H1 (cell line): ENCODE measurements at regions not wholly inside any gene's neighbourhood (a gene's known extent, or its start where the extent isn't known, plus 50 kb on each side); places are given as distances from the start of the nearest gene placed in this dataset.

Experiments
- CTCF ChIA-PET: fragments of 300-600 bp; sonication (Branson Sonifier 250); formaldehyde crosslinking; loops from one replicate; lab custom pipeline; 2021; ENCODE audit not compliant: partially characterized antibody; lab: Charles Lee
- POLR2A ChIA-PET: fragments of 300-600 bp; sonication (Branson Sonifier 250); formaldehyde crosslinking; loops from one replicate; lab custom pipeline; 2021; ENCODE audit warnings: inconsistent platforms; ENCODE audit not compliant: partially characterized antibody; lab: Charles Lee
- DNase-seq, 2 experiments: peaks; one replicate each; pipeline versions ENCODE4 v3.0.0 to v3.0.0-alpha.2; 2010 to 2022; ENCODE audit warnings: low spot score in 2 of 2, low read depth in 1 of 2, mixed read lengths in 1 of 2
- FAIRE-seq: peaks from 2 replicates; lab custom pipeline; 2011; peaks lifted over from hg19 to GRCh38; lab: Jason Lieb, UNC
- H2AFZ ChIP-seq: 2 replicates; pipeline ENCODE4 v1.8.1; 2012; ENCODE audit warnings: low read length, inconsistent platforms
- H2AK5ac ChIP-seq: 2 replicates; pipeline ENCODE4 v1.6.1; 2013; ENCODE audit warnings: low read depth, low read length
- H2BK120ac ChIP-seq: replicated peaks from 2 replicates; pipeline ENCODE3; 2013; ENCODE audit warnings: low read depth, low read length, inconsistent platforms
- H2BK12ac ChIP-seq: 2 replicates; pipeline ENCODE4 v1.6.1; 2013; ENCODE audit warnings: low read depth, low read length
- H2BK15ac ChIP-seq: 2 replicates; pipeline ENCODE4 v1.6.1; 2013; ENCODE audit warnings: low read length
- H2BK20ac ChIP-seq: 2 replicates; pipeline ENCODE4 v1.6.1; 2013; ENCODE audit warnings: low read length
- H2BK5ac ChIP-seq: 2 replicates; pipeline ENCODE4 v1.6.1; 2013; ENCODE audit warnings: low read depth, low read length
- H3K14ac ChIP-seq: 2 replicates; pipeline ENCODE4 v1.6.1; 2013; ENCODE audit warnings: inconsistent platforms; ENCODE audit not compliant: insufficient read length
- H3K18ac ChIP-seq: 2 replicates; pipeline ENCODE4 v1.6.1; 2013; ENCODE audit warnings: low read length; ENCODE audit errors: extremely low read depth
- H3K23ac ChIP-seq: 2 replicates; pipeline ENCODE4 v1.6.1; 2013; ENCODE audit warnings: inconsistent platforms; ENCODE audit not compliant: insufficient read length
- H3K23me2 ChIP-seq: 2 replicates; pipeline ENCODE4 v1.6.1; 2013; ENCODE audit warnings: low read depth, low read length
- H3K27ac ChIP-seq: 2 replicates; pipeline ENCODE4 v1.6.1; 2011; ENCODE audit warnings: low read depth, low read length, inconsistent platforms
- H3K27me3 ChIP-seq, 4 experiments: replicated peaks in 1 of 4; 1 replicate in 1 of 4; 2 replicates in 3 of 4; pipeline versions ENCODE4 v1.6.1 to v1.8.1; 2011 to 2013; ENCODE audit warnings: low read length in 3 of 4, mild to moderate bottlenecking in 3 of 4, inconsistent platforms in 2 of 4, mixed read lengths in 2 of 4, moderate library complexity in 1 of 4; ENCODE audit not compliant: control insufficient read depth in 3 of 4, insufficient read depth in 3 of 4; ENCODE audit errors: extremely low read depth in 1 of 4
- H3K36me3 ChIP-seq, 4 experiments: 2 replicates each; pipeline versions ENCODE4 v1.6.1 to v1.8.1; 2011 to 2013; ENCODE audit warnings: mild to moderate bottlenecking in 4 of 4, low read length in 3 of 4, moderate library complexity in 2 of 4, control low read depth in 1 of 4, inconsistent platforms in 1 of 4; ENCODE audit not compliant: insufficient read depth in 4 of 4, control insufficient read depth in 2 of 4
- H3K4ac ChIP-seq: replicated peaks from 2 replicates; pipeline ENCODE3; 2013; ENCODE audit warnings: low read length, low read depth, mixed read lengths, inconsistent platforms; ENCODE audit not compliant: insufficient read length
- H3K4me1 ChIP-seq, 4 experiments: replicated peaks in 1 of 4; 1 replicate in 1 of 4; 2 replicates in 3 of 4; pipeline versions ENCODE4 v1.6.1 to v1.8.1; 2011 to 2013; ENCODE audit warnings: low read length in 3 of 4, inconsistent platforms in 2 of 4, mixed read lengths in 1 of 4; ENCODE audit not compliant: insufficient read depth in 4 of 4, control insufficient read depth in 3 of 4
- H3K4me2 ChIP-seq, 2 experiments: 2 replicates each; pipeline versions ENCODE4 v1.6.1 to v1.8.1; 2011 to 2013; ENCODE audit warnings: low read depth in 2 of 2, low read length in 2 of 2, control low read depth in 1 of 2, inconsistent platforms in 1 of 2, mild to moderate bottlenecking in 1 of 2; ENCODE audit not compliant: insufficient read depth in 1 of 2
- H3K4me3 ChIP-seq, 4 experiments: fragments of 200-600, 300-600 bp in 1 of 4; sonication (generic), shearing (Covaris generic), sonication (Bioruptor Twin) in 1 of 4; 2 replicates each; pipeline versions ENCODE4 v1.5.1 to v1.8.1; 2011 to 2016; ENCODE audit warnings: low read length in 4 of 4, low read depth in 3 of 4, control low read depth in 2 of 4, inconsistent platforms in 2 of 4, mild to moderate bottlenecking in 2 of 4, mixed read lengths in 1 of 4, moderate library complexity in 1 of 4; ENCODE audit not compliant: insufficient read depth in 2 of 4; ENCODE audit errors: extremely low read depth in 1 of 4
- H3K56ac ChIP-seq: replicated peaks from 2 replicates; pipeline ENCODE3; 2013; ENCODE audit warnings: low read depth, mild to moderate bottlenecking, mixed read lengths, low read length, inconsistent platforms; ENCODE audit not compliant: insufficient read length
- H3K79me1 ChIP-seq: 2 replicates; pipeline ENCODE4 v1.6.1; 2013; ENCODE audit warnings: low read depth, low read length, control low read depth
- H3K79me2 ChIP-seq, 2 experiments: 2 replicates each; pipeline versions ENCODE4 v1.6.1 to v1.8.1; 2012 to 2013; ENCODE audit warnings: low read length in 2 of 2, mild to moderate bottlenecking in 2 of 2, inconsistent platforms in 1 of 2; ENCODE audit not compliant: insufficient read depth in 2 of 2, control insufficient read depth in 1 of 2
- H3K9ac ChIP-seq, 4 experiments: replicated peaks in 1 of 4; 1 replicate in 1 of 4; 2 replicates in 3 of 4; pipeline versions ENCODE4 v1.6.1 to v1.8.1; 2011 to 2013; ENCODE audit warnings: low read depth in 3 of 4, low read length in 3 of 4, control low read depth in 2 of 4, mild to moderate bottlenecking in 2 of 4, moderate library complexity in 2 of 4, inconsistent platforms in 1 of 4; ENCODE audit errors: extremely low read depth in 1 of 4
- H3K9me3 ChIP-seq, 2 experiments: 2 replicates each; pipeline versions ENCODE4 v1.6.1 to v1.8.1; 2012 to 2013; ENCODE audit warnings: mild to moderate bottlenecking in 2 of 2, moderate library complexity in 2 of 2, control low read depth in 1 of 2, inconsistent platforms in 1 of 2, low read depth in 1 of 2, low read length in 1 of 2, mixed read lengths in 1 of 2; ENCODE audit not compliant: insufficient read depth in 2 of 2
- H4K20me1 ChIP-seq, 2 experiments: replicated peaks in 1 of 2; 2 replicates each; pipeline versions ENCODE3 to v1.8.1; 2011 to 2013; ENCODE audit warnings: inconsistent platforms in 2 of 2, low read length in 2 of 2, mild to moderate bottlenecking in 1 of 2; ENCODE audit not compliant: insufficient read depth in 2 of 2, control insufficient read depth in 1 of 2
- H4K5ac ChIP-seq: 2 replicates; pipeline ENCODE4 v1.6.1; 2013; ENCODE audit warnings: low read length, low read depth, mixed read lengths, inconsistent platforms; ENCODE audit not compliant: insufficient read length
- H4K8ac ChIP-seq: 2 replicates; pipeline ENCODE4 v1.8.0; 2013; ENCODE audit warnings: mild to moderate bottlenecking, moderate library complexity, low read length, inconsistent platforms; ENCODE audit not compliant: insufficient read depth; ENCODE audit errors: extremely low read depth
- H4K91ac ChIP-seq: replicated peaks from 2 replicates; pipeline ENCODE3; 2013; ENCODE audit warnings: low read length, mixed read lengths, inconsistent platforms; ENCODE audit not compliant: insufficient read length
- JUND ChIP-seq: IDR thresholded peaks from 2 replicates; pipeline ENCODE4 v1.6.1; 2011; ENCODE audit warnings: mild to moderate bottlenecking, improper control_type of control experiment, low read length
- KDM1A ChIP-seq: fragments of 200-600, 300-600 bp; sonication (generic); IDR thresholded peaks from 2 replicates; pipeline ENCODE4 v1.7.1; 2016; ENCODE audit warnings: mild to moderate bottlenecking, low read length, borderline replicate concordance
- NRF1 ChIP-seq: IDR thresholded peaks from 2 replicates; pipeline ENCODE4 v1.6.1; 2011; ENCODE audit warnings: mild to moderate bottlenecking, low read depth, low read length, improper control_type of control experiment
- RBBP5 ChIP-seq: IDR thresholded peaks from 2 replicates; pipeline ENCODE4 v1.7.1; 2012; ENCODE audit warnings: low read depth, mild to moderate bottlenecking, inconsistent platforms, low read length, moderate library complexity, borderline replicate concordance
- SP2 ChIP-seq: IDR thresholded peaks from 2 replicates; pipeline ENCODE4 v1.6.1; 2012; ENCODE audit warnings: mild to moderate bottlenecking, low read length, inconsistent platforms
- SP4 ChIP-seq: IDR thresholded peaks from 2 replicates; pipeline ENCODE4 v1.6.1; 2012; ENCODE audit warnings: low read length, inconsistent platforms
- WGBS, 2 experiments: shearing (Covaris generic) in 1 of 2; methylation state at CpG; one replicate each; pipeline versions ENCODE4 v1.1.6 to v1.1.7; 2013 to 2015; ENCODE audit warnings: low lambda C conversion rate in 2 of 2, mixed read lengths in 2 of 2, inconsistent platforms in 1 of 2, low coverage in 1 of 2, missing lambda C conversion rate in 1 of 2; ENCODE audit not compliant: insufficient replicate concordance in 2 of 2, insufficient coverage in 1 of 2, insufficient read length in 1 of 2; ENCODE audit errors: extremely low coverage in 1 of 2, missing lambda C conversion rate in 1 of 2; 5-methylcytosine and 5-hydroxymethylcytosine counted together
- TF ChIP-seq, protein P1 (sequence below): IDR thresholded peaks from 2 replicates; pipeline ENCODE4 v1.6.1; 2012; ENCODE audit warnings: low read length, inconsistent platforms

DNA sequence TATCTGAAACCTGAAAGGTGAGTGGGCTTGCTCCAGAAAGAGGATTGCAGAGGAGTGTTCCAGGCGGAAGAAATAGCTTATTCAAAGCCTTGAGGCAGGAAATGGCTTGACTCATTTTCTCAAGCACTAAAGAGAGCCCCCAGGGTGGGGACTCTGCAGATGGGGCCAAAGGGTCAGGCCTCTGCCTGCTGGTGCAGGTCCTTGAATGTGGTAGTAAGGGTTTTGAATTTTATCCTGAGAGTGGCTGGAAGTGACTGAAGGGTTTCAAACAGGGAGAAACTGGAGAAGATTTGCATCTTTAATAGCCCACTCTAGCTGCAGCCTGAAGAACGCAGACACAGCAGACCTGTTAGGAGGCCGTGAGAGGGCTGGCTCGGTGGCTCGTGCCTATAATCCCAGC, 144.4 kb downstream of the CCT6B start:
- H3K23ac ChIP-seq, result no peak overlapping the region
- no peak for FAIRE-seq
- H3K14ac ChIP-seq, result no peak overlapping the region
- no peak overlapping the region for H2AK5ac ChIP-seq
- no peak overlapping the region for H3K56ac ChIP-seq
- no peak overlapping the region for H4K8ac ChIP-seq
- H2BK5ac ChIP-seq, result no peak overlapping the region; the same call in 1 of the 2 replicates
- 77% methylated on average over 5 of the region's 5 CpGs; no CpG with 5 or more reads in 1 of the 2 experiments for WGBS, 2 experiments
- no peaks in the 10 kb centered on the region for H3K79me2 ChIP-seq
- no peak overlapping the region for H4K5ac ChIP-seq
- H3K4ac ChIP-seq, result no peak overlapping the region
- H3K4me3 ChIP-seq, result no peak overlapping the region
- H3K4me2 ChIP-seq, result no peak overlapping the region
- H4K20me1 ChIP-seq, result no peaks in the 10 kb centered on the region
- H3K9me3 ChIP-seq, result no peaks in the 10 kb centered on the region
- H2BK15ac ChIP-seq, result no peak overlapping the region
- H3K9ac ChIP-seq, result no peak overlapping the region
- H3K79me1 ChIP-seq, result no peaks in the 10 kb centered on the region
- H3K27me3 ChIP-seq, result peaks cover 0 to 23% (median 15%) of the 10 kb centered on the region in 4 experiments; a peak in 6 of 7 replicates
- no peak for DNase-seq
- no peak overlapping the region for H4K91ac ChIP-seq
- H3K23me2 ChIP-seq, result no peaks in the 10 kb centered on the region
- no peak overlapping the region for H3K18ac ChIP-seq
- CTCF ChIA-PET, result interaction anchor here (1.1 to 2.3 kb wide), 2 partner anchors 13 to 232 kb away, joined by 3 to 7 read pairs; no protein-coding TSS in a partner anchor
- no peak overlapping the region for H3K27ac ChIP-seq
- H2AFZ ChIP-seq, result no peak overlapping the region
- no peak for TF ChIP-seq JUND
- TF ChIP-seq SP2, result no peak
- TF ChIP-seq RBBP5, result no peak
- no peak for TF ChIP-seq SP4
- no peak for TF ChIP-seq KDM1A
- TF ChIP-seq, protein P1, sequence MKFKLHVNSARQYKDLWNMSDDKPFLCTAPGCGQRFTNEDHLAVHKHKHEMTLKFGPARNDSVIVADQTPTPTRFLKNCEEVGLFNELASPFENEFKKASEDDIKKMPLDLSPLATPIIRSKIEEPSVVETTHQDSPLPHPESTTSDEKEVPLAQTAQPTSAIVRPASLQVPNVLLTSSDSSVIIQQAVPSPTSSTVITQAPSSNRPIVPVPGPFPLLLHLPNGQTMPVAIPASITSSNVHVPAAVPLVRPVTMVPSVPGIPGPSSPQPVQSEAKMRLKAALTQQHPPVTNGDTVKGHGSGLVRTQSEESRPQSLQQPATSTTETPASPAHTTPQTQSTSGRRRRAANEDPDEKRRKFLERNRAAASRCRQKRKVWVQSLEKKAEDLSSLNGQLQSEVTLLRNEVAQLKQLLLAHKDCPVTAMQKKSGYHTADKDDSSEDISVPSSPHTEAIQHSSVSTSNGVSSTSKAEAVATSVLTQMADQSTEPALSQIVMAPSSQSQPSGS, result no peak
- TF ChIP-seq NRF1, result no peak
- H2BK120ac ChIP-seq, result no peak overlapping the region
- H3K4me1 ChIP-seq, result peaks cover 7 to 22% (median 10%) of the 10 kb centered on the region in 4 experiments
- H2BK12ac ChIP-seq, result peak overlapping the region; percentile 90; the same call in 1 of the 2 replicates
- POLR2A ChIA-PET, result interaction anchor here (0.6 kb wide), 1 partner anchor 222 kb away, joined by 5 read pairs; no protein-coding TSS in a partner anchor
- no peaks in the 10 kb centered on the region for H3K36me3 ChIP-seq
- H2BK20ac ChIP-seq, result no peak overlapping the region
